ENCODE measurements at regions not wholly inside any gene's neighbourhood (a gene's known extent, or its start where the extent isn't known, plus 50 kb on each side); places are given as distances from the start of the nearest gene placed in this dataset.
"Not testable (repeated sequence)": the region's sequence is repeated elsewhere in the genome, so short reads cannot be mapped to it uniquely, and the experiment has no call there.

DNA sequence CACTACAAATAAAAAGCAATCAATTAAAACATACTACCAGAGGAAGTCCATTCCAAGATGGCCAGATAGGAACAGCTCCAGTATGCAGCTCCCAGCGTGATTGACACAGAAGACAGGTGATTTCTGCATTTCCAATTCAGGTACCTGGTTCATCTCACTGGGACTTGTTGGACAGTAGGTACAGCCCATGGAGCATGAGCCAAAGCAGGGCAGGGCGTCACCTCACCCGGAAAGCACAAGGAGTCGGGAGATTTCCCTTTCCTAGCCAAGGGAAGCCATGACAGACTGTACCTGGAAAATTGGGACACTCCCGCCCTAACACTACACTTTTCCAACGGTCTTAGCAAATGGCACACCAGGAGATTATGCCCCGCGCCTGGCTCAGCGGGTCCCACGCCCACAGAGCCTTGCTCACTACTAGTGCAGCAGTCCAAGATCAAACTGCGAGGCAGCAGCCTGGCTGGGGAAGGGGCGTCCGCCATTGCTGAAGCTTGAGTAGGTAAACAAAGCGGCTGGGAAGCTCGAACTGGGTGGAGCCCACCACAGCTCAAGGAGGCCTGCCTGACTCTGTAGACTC lies 106.0 kb downstream of the BUD13 start:
- DNase-seq: not testable (repeated sequence)

- DNase-seq: no peak
Observed at GRCh38 chr11:116665523-116665922, 107.3 kb downstream of the BUD13 start.

GRCh38 chr11:116661056-116661455 lies 111.7 kb downstream of the BUD13 start:
- no peak for DNase-seq

DNA sequence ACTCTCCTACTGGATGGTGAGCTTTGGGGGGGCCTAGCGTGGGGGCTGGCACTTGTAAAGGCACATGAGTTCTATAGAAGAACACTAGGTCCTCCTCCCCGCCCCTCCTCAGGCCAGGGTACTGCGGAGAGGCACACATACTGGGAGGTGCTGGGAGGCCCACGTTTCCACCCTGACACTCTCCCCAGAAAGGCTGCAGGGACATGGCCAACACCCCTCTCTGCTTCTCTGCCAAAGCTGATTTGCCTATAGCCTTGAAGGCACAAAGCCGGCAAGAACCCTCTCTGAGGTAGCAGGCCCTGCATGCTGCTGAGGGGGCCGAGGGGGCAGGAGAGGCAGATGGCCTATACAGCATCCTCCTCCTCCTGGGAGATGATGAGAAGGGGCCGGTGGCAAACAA lies 112.8 kb downstream of the BUD13 start:
- DNase-seq: no peak

- DNase-seq: no peak
Observed at GRCh38 chr11:116658876-116659535, 113.8 kb downstream of the BUD13 start.

DNA sequence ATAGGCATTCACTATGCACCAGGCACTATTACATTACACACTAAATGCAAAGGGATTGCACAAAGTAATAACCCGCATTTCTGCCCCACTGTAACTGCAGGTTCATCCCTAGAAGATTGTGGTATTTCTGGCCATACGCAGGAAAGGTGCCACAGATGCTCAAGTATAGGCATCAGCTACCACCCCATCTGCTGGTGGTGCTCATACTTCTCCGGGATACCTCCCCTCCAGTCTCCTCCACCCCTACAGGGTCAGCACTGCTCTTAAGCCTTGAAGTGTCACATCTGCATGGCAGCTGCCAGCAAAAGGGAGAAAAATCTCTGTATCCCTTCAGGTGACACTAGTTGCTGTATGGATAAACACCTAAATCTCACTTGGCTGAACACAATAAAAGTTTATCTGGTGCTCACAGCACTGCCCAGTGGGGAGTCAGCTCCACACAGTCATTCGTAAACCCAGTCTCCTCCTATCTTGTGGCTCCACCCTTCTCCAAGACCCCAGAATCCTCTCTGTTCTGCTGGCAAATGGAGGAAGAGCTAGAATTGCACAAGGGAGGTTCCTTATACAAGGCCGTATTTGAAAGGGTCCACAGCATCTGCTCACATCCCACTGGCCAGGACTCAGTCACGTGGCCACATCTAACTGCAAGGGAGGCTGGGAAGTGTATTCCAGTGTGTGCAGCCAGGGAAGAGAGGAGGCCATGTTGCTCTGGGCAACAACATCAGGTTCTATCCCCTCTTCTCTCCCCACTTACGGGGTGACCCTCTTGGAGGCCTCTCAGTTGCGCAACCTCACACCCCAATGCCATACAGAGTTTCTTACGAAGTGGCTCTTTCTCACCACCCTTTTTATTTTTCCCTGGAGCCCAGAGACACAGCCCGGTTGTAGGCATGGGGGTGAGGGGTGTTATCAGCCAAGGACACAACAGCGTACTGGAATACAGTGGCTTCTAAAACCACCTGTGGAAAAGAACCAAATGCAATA lies 114.7 kb downstream of the BUD13 start:
- DNase-seq: no peak

GRCh38 chr11:116656011-116656410 lies 116.8 kb downstream of the BUD13 start:
- DNase-seq: no peak

DNA sequence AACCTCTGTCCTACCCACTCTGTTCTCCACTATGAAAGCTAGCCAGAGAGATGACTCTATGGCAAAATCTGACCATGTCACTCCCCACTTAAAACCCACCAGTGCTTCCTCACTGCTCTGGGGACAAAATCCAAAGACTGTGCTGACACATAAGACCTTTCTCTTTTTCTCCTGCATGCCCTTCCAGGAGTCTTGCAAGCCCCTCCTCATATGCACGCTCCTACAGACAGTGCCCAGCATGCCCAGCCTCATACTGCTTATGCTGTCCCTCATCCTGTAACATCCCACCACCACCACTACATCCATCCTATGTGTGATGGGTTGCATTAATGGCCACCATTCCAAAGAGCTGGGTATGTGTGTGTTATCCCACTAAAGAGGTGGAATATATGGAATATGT lies 118.3 kb downstream of the BUD13 start:
- no peak for DNase-seq

GRCh38 chr11:116653206-116653605 lies 119.6 kb downstream of the BUD13 start:
- no peak for DNase-seq

- DNase-seq: no peak
Observed at GRCh38 chr11:116651737-116652237, 121.0 kb downstream of the BUD13 start.

- no peak for DNase-seq
Observed at GRCh38 chr11:116651098-116651736, 121.6 kb downstream of the BUD13 start.

DNA sequence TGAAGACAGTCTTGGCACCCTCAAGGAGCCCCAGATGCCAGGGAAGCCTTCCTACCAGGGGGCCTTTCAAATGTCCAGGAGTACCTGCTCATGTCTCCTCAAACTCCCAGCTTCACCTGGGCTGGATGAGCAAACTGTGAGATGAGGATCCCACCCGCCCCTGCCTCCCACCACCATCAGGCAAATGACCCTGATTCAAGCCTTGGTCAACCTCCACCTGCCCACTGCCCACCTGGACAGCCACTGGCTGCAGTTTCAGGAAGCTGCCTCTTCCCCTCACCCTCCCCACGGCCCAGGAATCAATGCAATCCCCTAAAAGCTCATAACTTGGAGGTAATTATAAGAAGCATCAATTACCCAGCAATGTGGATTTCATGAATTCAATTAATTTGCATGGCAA lies 122.7 kb downstream of the BUD13 start:
- no peak for DNase-seq

DNA sequence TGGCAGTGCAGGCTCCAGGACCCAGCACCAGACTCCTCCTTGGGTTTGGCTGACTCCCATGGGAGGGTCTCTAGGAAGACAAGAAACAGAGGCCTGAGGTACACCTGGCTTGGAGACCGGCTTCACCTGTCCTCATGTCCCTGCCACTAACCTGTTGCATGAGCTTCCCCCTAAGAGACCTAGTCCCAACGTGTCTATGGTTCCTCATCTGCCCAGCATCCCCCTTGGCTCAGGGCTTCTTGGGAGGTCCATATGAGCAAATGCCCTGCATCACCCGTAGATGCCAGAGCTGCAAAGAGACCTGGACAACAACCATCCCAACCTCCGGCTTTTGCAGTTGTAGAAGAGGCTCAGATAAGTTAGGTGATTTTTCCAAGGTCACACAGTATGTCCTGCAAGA lies 123.5 kb downstream of the BUD13 start:
- DNase-seq: no peak

- DNase-seq: no peak
Observed at GRCh38 chr11:116648247-116649174, 124.3 kb downstream of the BUD13 start.

- no peak for DNase-seq
Observed at GRCh38 chr11:116647305-116648080, 125.3 kb downstream of the BUD13 start.

GRCh38 chr11:116646191-116646590 lies 126.6 kb downstream of the BUD13 start:
- DNase-seq: no peak

DNA sequence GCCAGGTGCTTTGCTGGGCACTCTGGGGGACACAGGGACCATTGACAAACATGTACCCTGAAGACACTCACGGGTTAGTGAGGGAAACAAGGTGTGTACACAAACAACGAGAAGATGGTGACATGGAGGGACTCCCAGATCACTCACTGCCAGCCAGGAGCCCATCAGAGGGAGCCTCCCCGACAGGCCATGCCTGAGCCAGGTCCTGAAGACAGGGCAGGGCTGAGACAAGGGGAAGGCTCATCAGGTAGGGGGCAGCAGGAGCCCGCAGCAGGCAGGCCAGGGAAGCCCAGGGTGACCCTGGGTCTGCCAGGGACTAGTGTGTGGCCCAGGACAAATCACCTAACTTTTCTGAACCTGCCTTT lies 127.9 kb downstream of the BUD13 start:
- no peak for DNase-seq

DNA sequence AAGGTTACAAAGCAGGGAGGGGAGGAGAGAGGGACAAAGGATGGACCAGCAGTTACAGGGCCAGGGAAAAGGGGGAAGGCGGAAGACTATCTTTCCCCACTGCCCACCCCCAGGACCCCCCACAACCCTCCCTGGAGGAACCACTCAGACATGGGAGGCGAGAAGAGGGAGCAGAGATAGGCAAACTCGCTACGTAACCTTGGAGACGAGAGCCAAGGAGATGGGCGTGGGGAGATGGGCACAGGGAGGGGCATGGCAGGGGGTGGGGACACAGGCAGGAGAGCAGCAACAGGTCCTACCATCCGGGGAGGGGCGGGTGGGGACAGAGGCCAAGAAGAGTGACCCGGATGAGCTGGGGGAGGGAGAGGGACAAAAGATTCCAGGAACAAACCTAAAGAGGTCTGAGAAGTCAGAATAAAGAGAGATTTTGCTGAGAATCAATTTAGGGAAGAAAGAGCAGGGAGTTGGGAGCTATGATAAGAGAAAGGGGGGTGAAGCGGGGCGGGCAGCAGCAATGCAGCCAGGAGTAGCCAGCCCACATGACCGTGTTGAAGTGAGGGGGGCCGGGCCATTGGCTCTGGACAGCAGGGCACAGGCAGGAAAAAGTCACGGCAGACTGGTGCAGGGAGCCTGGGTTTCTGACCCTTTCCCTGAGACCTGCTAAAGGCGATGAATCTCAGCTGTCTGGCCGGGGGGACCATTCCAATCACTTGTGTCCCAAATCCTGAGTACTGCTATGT lies 128.4 kb downstream of the BUD13 start:
- no peak for DNase-seq

- no peak for DNase-seq
Observed at GRCh38 chr11:116643521-116643920, 129.3 kb downstream of the BUD13 start.

DNA sequence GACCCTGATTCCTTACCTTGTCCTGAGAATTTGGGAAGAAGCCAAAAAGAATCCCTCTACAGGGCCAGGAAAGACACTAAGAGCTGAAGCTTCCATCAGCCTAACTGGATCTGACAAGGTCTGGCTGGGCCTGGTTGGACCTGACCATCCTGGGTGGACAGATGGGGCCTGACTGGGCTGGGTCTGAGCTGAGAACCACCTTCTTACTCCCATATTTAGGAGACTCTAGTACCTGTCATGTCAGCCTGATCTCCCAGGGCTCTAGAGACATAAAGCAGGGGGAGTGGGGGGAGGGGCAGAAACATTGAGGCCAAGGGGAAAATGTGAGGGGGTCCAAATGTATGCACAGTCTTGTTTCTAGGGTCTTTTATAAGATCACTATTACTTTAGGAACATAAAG lies 129.9 kb downstream of the BUD13 start:
- DNase-seq: no peak

- no peak for DNase-seq
Observed at GRCh38 chr11:116642481-116642880, 130.3 kb downstream of the BUD13 start.
